H9 (cell line): ENCODE measurements at regions not wholly inside any gene's neighbourhood (a gene's known extent, or its start where the extent isn't known, plus 50 kb on each side); places are given as distances from the start of the nearest gene placed in this dataset.

Experiments used
- DNase-seq: peaks from one replicate; pipeline ENCODE4 v3.0.0-alpha.2; 2017
- H2AFZ ChIP-seq: one replicate; pipeline ENCODE4 v1.6.1; 2013; ENCODE audit warnings: mild to moderate bottlenecking, low read length, control low read depth, moderate library complexity
- H2AK5ac ChIP-seq: 2 replicates; pipeline ENCODE4 v1.6.1; 2013; ENCODE audit warnings: low read length, control low read depth, mixed read lengths; ENCODE audit not compliant: insufficient read length
- H2BK120ac ChIP-seq: one replicate; pipeline ENCODE4 v1.6.1; 2013; ENCODE audit warnings: low read depth, mild to moderate bottlenecking, low read length, control low read depth, inconsistent platforms; ENCODE audit not compliant: poor library complexity, severe bottlenecking
- H2BK12ac ChIP-seq: 2 replicates; pipeline ENCODE4 v1.6.1; 2013; ENCODE audit warnings: low read length, control low read depth, mixed read lengths, low read depth; ENCODE audit not compliant: insufficient read length
- H2BK15ac ChIP-seq: 2 replicates; pipeline ENCODE4 v1.6.1; 2013; ENCODE audit warnings: low read depth, low read length, control low read depth
- H2BK20ac ChIP-seq: one replicate; pipeline ENCODE4 v1.6.1; 2013; ENCODE audit warnings: low read depth, mild to moderate bottlenecking, low read length, control low read depth, inconsistent platforms; ENCODE audit not compliant: poor library complexity, severe bottlenecking
- H2BK5ac ChIP-seq: 2 replicates; pipeline ENCODE4 v1.6.1; 2013; ENCODE audit warnings: low read length, control low read depth, mixed read lengths; ENCODE audit not compliant: insufficient read length
- H3K14ac ChIP-seq: 2 replicates; pipeline ENCODE4 v1.6.1; 2013; ENCODE audit warnings: low read length, control low read depth; ENCODE audit not compliant: insufficient read depth
- H3K18ac ChIP-seq: 2 replicates; pipeline ENCODE4 v1.6.1; 2013; ENCODE audit warnings: low read depth, mild to moderate bottlenecking, mixed read lengths, low read length, control low read depth; ENCODE audit not compliant: insufficient read length
- H3K23ac ChIP-seq: 2 replicates; pipeline ENCODE4 v1.6.1; 2013; ENCODE audit warnings: low read length, control low read depth, mixed read lengths, low read depth; ENCODE audit not compliant: insufficient read length
- H3K23me2 ChIP-seq: 2 replicates; pipeline ENCODE4 v1.6.1; 2013; ENCODE audit warnings: low read depth, mild to moderate bottlenecking, mixed read lengths, low read length, control low read depth; ENCODE audit not compliant: insufficient read length, poor library complexity, severe bottlenecking
- H3K27ac ChIP-seq: 2 replicates; pipeline ENCODE4 v1.5.1; 2013; ENCODE audit warnings: low read length, control low read depth, mixed read lengths, low read depth; ENCODE audit not compliant: insufficient read length
- H3K27me3 ChIP-seq: 2 replicates; pipeline ENCODE4 v1.6.1; 2013; ENCODE audit warnings: low read length, control low read depth, inconsistent platforms; ENCODE audit not compliant: insufficient read depth
- H3K4ac ChIP-seq: 2 replicates; pipeline ENCODE4 v1.6.1; 2013; ENCODE audit warnings: low read depth, mild to moderate bottlenecking, control low read depth, inconsistent platforms, low read length, moderate library complexity
- H3K4me1 ChIP-seq: 2 replicates; pipeline ENCODE4 v1.6.1; 2013; ENCODE audit warnings: low read length, control low read depth, inconsistent platforms; ENCODE audit not compliant: insufficient read depth
- H3K4me2 ChIP-seq: 2 replicates; pipeline ENCODE4 v1.6.1; 2013; ENCODE audit warnings: low read length, control low read depth, mixed read lengths; ENCODE audit not compliant: insufficient read length, insufficient read depth
- H3K56ac ChIP-seq: 2 replicates; pipeline ENCODE4 v1.6.1; 2013; ENCODE audit warnings: low read depth, mild to moderate bottlenecking, mixed read lengths, low read length, control low read depth; ENCODE audit not compliant: insufficient read length
- H3K79me1 ChIP-seq: 2 replicates; pipeline ENCODE4 v1.6.1; 2013; ENCODE audit warnings: low read depth, mild to moderate bottlenecking, moderate library complexity, low read length, control low read depth, inconsistent platforms; ENCODE audit not compliant: insufficient read depth, poor library complexity, severe bottlenecking
- H3K79me2 ChIP-seq: 2 replicates; pipeline ENCODE4 v1.6.1; 2013; ENCODE audit warnings: low read length, control low read depth, inconsistent platforms; ENCODE audit not compliant: insufficient read depth
- H3K9ac ChIP-seq: 2 replicates; pipeline ENCODE4 v1.6.1; 2013; ENCODE audit warnings: low read length, control low read depth, mixed read lengths; ENCODE audit not compliant: insufficient read length; ENCODE audit errors: extremely low read depth
- H3K9me3 ChIP-seq: one replicate; pipeline ENCODE4 v1.6.1; 2013; ENCODE audit warnings: low read depth, low read length, inconsistent platforms; ENCODE audit not compliant: control insufficient read depth
- H3T11ph ChIP-seq: one replicate; pipeline ENCODE4 v1.6.1; 2013; ENCODE audit warnings: mild to moderate bottlenecking, low read length, control low read depth, inconsistent platforms
- H4K20me1 ChIP-seq: one replicate; pipeline ENCODE4 v1.6.1; 2013; ENCODE audit not compliant: control insufficient read depth, insufficient read length, insufficient read depth
- H4K5ac ChIP-seq: 2 replicates; pipeline ENCODE4 v1.6.1; 2013; ENCODE audit warnings: low read depth, mild to moderate bottlenecking, mixed read lengths, low read length, control low read depth; ENCODE audit not compliant: insufficient read length
- H4K8ac ChIP-seq: replicated peaks from 2 replicates; pipeline ENCODE4 v1.6.1; 2013; ENCODE audit warnings: low read length, control low read depth, mixed read lengths, low read depth; ENCODE audit not compliant: insufficient read length
- H4K91ac ChIP-seq: 2 replicates; pipeline ENCODE4 v1.6.1; 2013; ENCODE audit warnings: low read depth, mild to moderate bottlenecking, moderate library complexity, mixed read lengths, low read length, control low read depth; ENCODE audit not compliant: insufficient read length
- H3K27ac Mint-ChIP-seq, 3 experiments: 2 replicates in 2 of 3; 3 replicates in 1 of 3; pipeline ENCODE4 v1.8.0; 2020 to 2021; ENCODE audit warnings: mixed read lengths in 3 of 3, mild to moderate bottlenecking in 1 of 3, moderate library complexity in 1 of 3
- H3K27me3 Mint-ChIP-seq: 2 replicates; pipeline ENCODE4 v1.8.0; 2021; ENCODE audit warnings: low read depth, mild to moderate bottlenecking, moderate library complexity, mixed read lengths
- H3K36me3 Mint-ChIP-seq, 3 experiments: 2 replicates in 2 of 3; 3 replicates in 1 of 3; pipeline ENCODE4 v1.8.0; 2020 to 2021; ENCODE audit warnings: low read depth in 3 of 3, mixed read lengths in 3 of 3; ENCODE audit not compliant: insufficient read depth in 1 of 3
- H3K4me1 Mint-ChIP-seq, 2 experiments: 2 replicates each; pipeline ENCODE4 v1.8.0; 2020; ENCODE audit warnings: mixed read lengths in 2 of 2
- H3K4me3 Mint-ChIP-seq, 2 experiments: 2 replicates in 1 of 2; 3 replicates in 1 of 2; pipeline ENCODE4 v1.8.0; 2020 to 2021; ENCODE audit warnings: mild to moderate bottlenecking in 2 of 2, mixed read lengths in 2 of 2, moderate library complexity in 1 of 2
- H3K9me3 Mint-ChIP-seq, 2 experiments: 2 replicates in 1 of 2; 3 replicates in 1 of 2; pipeline ENCODE4 v1.8.0; 2020; ENCODE audit warnings: mild to moderate bottlenecking in 2 of 2, mixed read lengths in 2 of 2, moderate library complexity in 1 of 2
- CTCF ChIP-seq: fragments of 200-600 bp; sonication (generic); conservative IDR thresholded peaks from 3 replicates; pipeline ENCODE4 v1.8.0; 2021; ENCODE audit warnings: antibody characterized with exemption, mild to moderate bottlenecking

GRCh38 chr16:72679856-72680255, 368.1 kb downstream of the ZFHX3 start:
- Histone ChIP-seq H2BK120ac (no peak overlapping the region), H2BK15ac (no peak overlapping the region), H3T11ph (no peak overlapping the region), H4K5ac (no peak overlapping the region), H2AFZ (no peak overlapping the region), H3K9ac (no peak overlapping the region), H2BK20ac (no peak overlapping the region), H2BK5ac (no peak overlapping the region), H3K27ac (no peak overlapping the region), H2AK5ac (no peak overlapping the region), H3K27me3 (no peaks in the 10 kb centered on the region), H3K4me2 (no peak overlapping the region), H3K56ac (no peak overlapping the region), H3K23me2 (no peaks in the 10 kb centered on the region), H3K79me1 (no peaks in the 10 kb centered on the region), H2BK12ac (no peak overlapping the region), H3K4ac (no peak overlapping the region), H3K18ac (no peak overlapping the region), H3K23ac (no peak overlapping the region), H3K79me2 (no peaks in the 10 kb centered on the region), H4K20me1 (no peaks in the 10 kb centered on the region), H3K4me1 (no peaks in the 10 kb centered on the region), H3K14ac (no peak overlapping the region), H3K9me3 (no peaks in the 10 kb centered on the region), H4K8ac (no peak overlapping the region), H4K91ac (no peak overlapping the region)
- Mint-ChIP-seq H3K4me1 (no peaks in the 10 kb centered on the region), H3K27me3 (no peaks in the 10 kb centered on the region), H3K36me3 (peaks cover 0 to 2% (median 0%) of the 10 kb centered on the region in 3 experiments; a peak in 2 of 7 replicates), H3K9me3 (peaks cover 3 to 7% of the 10 kb centered on the region in 2 experiments; a peak in 3 of 5 replicates), H3K4me3 (no peak overlapping the region), H3K27ac (no peak overlapping the region)
- no peak for TF ChIP-seq CTCF
- DNase-seq, result no peak
